HepG2 (cell line): ENCODE measurements at regions not wholly inside any gene's neighbourhood (a gene's known extent, or its start where the extent isn't known, plus 50 kb on each side); places are given as distances from the start of the nearest gene placed in this dataset.
A peak's percentile ranks its signal among the peaks of the same experiment; 100 is the strongest.

Experiments used
- ATAC-seq: fragments of 200-7000 bp; cut with Tn5 transposase; 3 replicates; pipeline ENCODE4 v1.9.1; 2020; ENCODE audit warnings: mild to moderate bottlenecking, moderate library complexity
- BruUV-seq: library from RNA; stranded (reverse); fragments of 400-500 nt; replicated peaks from 2 replicates; lab custom pipeline; 2021; lab: Mats Ljungman, UMichigan
- CTCF ChIA-PET: fragments of 300-600 bp; formaldehyde crosslinking; extraction: SDS; loops from one replicate; lab custom pipeline; 2021; ENCODE audit warnings: low total read pairs, inconsistent platforms, low intra/inter-chr PET ratio; lab: Yijun Ruan, JAX
- POLR2A ChIA-PET: fragments of 350-600 bp; sonication (Branson Sonifier 250); formaldehyde crosslinking; loops from one replicate; lab custom pipeline; 2020; ENCODE audit warnings: antibody characterized with exemption, inconsistent platforms; lab: Yijun Ruan, JAX
- DNase-seq: peaks from one replicate; pipeline ENCODE4 v3.0.0-alpha.2; 2015; ENCODE audit warnings: low spot score
- FAIRE-seq: peaks from 3 replicates; lab custom pipeline; 2011; peaks lifted over from hg19 to GRCh38; lab: Jason Lieb, UNC
- H2AFZ ChIP-seq: one replicate; pipeline ENCODE4 v1.6.1; 2011; ENCODE audit warnings: low read length, inconsistent platforms
- H3K27ac ChIP-seq: fragments of 300-600 bp; 3 replicates; pipeline ENCODE4 v1.8.0; 2011; ENCODE audit warnings: mixed run types, mild to moderate bottlenecking, mixed read lengths, low read length, inconsistent platforms; ENCODE audit not compliant: insufficient read depth; ENCODE audit errors: extremely low read length
- H3K27me3 ChIP-seq, 2 experiments: fragments of 200-600 bp in 1 of 2; 2 replicates in 1 of 2; 3 replicates in 1 of 2; pipeline versions ENCODE4 v1.6.0 to v1.8.0; 2011; ENCODE audit warnings: low read length in 2 of 2, mild to moderate bottlenecking in 2 of 2, moderate library complexity in 2 of 2, inconsistent platforms in 1 of 2; ENCODE audit not compliant: insufficient read depth in 2 of 2, control insufficient read depth in 1 of 2
- H3K36me3 ChIP-seq, 2 experiments: fragments of 200-600 bp in 1 of 2; replicated peaks in 1 of 2; 2 replicates in 1 of 2; 3 replicates in 1 of 2; pipeline versions ENCODE4 v1.5.1 to v1.8.0; 2011; ENCODE audit warnings: low read length in 2 of 2, inconsistent platforms in 1 of 2; ENCODE audit not compliant: insufficient read depth in 2 of 2, control insufficient read depth in 1 of 2
- H3K4me1 ChIP-seq: 2 replicates; pipeline ENCODE4 v1.5.1; 2012; ENCODE audit warnings: low read length, inconsistent platforms; ENCODE audit not compliant: insufficient read depth
- H3K4me2 ChIP-seq: 2 replicates; pipeline ENCODE4 v1.6.0; 2011; ENCODE audit warnings: low read depth, low read length, inconsistent platforms
- H3K4me3 ChIP-seq, 3 experiments: fragments of 200-600 bp in 1 of 3; sonication (generic), shearing (Covaris generic) in 1 of 3; replicated peaks in 1 of 3; 2 replicates each; pipeline ENCODE4 v1.5.1; 2011 to 2016; ENCODE audit warnings: low read length in 3 of 3, inconsistent platforms in 2 of 3, low read depth in 2 of 3, mild to moderate bottlenecking in 2 of 3, control low read depth in 1 of 3, mixed read lengths in 1 of 3; ENCODE audit not compliant: insufficient read depth in 1 of 3
- H3K79me2 ChIP-seq: one replicate; pipeline ENCODE4 v1.6.1; 2011; ENCODE audit warnings: low read length, inconsistent platforms; ENCODE audit not compliant: insufficient read depth
- H3K9ac ChIP-seq: 2 replicates; pipeline ENCODE4 v1.6.0; 2011; ENCODE audit warnings: mild to moderate bottlenecking, low read depth, low read length, inconsistent platforms; ENCODE audit not compliant: insufficient read depth
- H3K9me3 ChIP-seq: 2 replicates; pipeline ENCODE4 v1.5.1; 2012; ENCODE audit warnings: mild to moderate bottlenecking, low read length
- H4K20me1 ChIP-seq: 2 replicates; pipeline ENCODE4 v1.6.0; 2011; ENCODE audit warnings: inconsistent platforms, mild to moderate bottlenecking, low read length, moderate library complexity; ENCODE audit not compliant: insufficient read depth
- CEBPB ChIP-seq: IDR thresholded peaks from 2 replicates; pipeline ENCODE4 v1.6.1; 2011; ENCODE audit warnings: low read depth, low read length, improper control_type of control experiment, borderline replicate concordance
- CEBPG ChIP-seq: IDR thresholded peaks from 2 replicates; pipeline ENCODE4 v1.6.1; 2016
- DNMT1 ChIP-seq: sonication (generic); formaldehyde crosslinking; IDR thresholded peaks from 2 replicates; pipeline ENCODE4 v1.5.1; 2020; ENCODE audit warnings: mild to moderate bottlenecking, missing genetic modification reagents
- DPF2 ChIP-seq: sonication (generic); formaldehyde crosslinking; IDR thresholded peaks from 2 replicates; pipeline ENCODE4 v1.4.0; 2020; ENCODE audit warnings: mild to moderate bottlenecking, low read depth, missing genetic modification reagents, borderline replicate concordance
- FOXM1 ChIP-seq: sonication (generic); formaldehyde crosslinking; IDR thresholded peaks from 2 replicates; pipeline ENCODE4 v1.5.0; 2020; ENCODE audit warnings: missing genetic modification reagents
- KDM1A ChIP-seq: IDR thresholded peaks from 2 replicates; pipeline ENCODE4 v1.6.1; 2016; ENCODE audit warnings: missing compliant biosample characterization
- KMT2A ChIP-seq: sonication (generic); formaldehyde crosslinking; IDR thresholded peaks from 2 replicates; pipeline ENCODE4 v1.4.0; 2020; ENCODE audit warnings: missing genetic modification reagents
- LCORL ChIP-seq, 2 experiments: fragments of 450-650 bp in 1 of 2; sonication (generic) in 1 of 2; formaldehyde crosslinking in 1 of 2; IDR thresholded peaks; 2 replicates each; pipeline versions ENCODE4 v1.5.0 to v1.6.1; 2017 to 2020; ENCODE audit warnings: antibody characterized with exemption in 1 of 2, missing genetic modification reagents in 1 of 2
- PREB ChIP-seq: sonication (generic); formaldehyde crosslinking; IDR thresholded peaks from 2 replicates; pipeline ENCODE4 v1.4.0; 2020; ENCODE audit warnings: missing genetic modification reagents
- SIN3A ChIP-seq: IDR thresholded peaks from 2 replicates; pipeline ENCODE4 v1.6.1; 2011; ENCODE audit warnings: low read depth, mild to moderate bottlenecking, control low read depth, low read length, borderline replicate concordance
- TEAD3 ChIP-seq: optimal IDR thresholded peaks from 2 replicates; pipeline ENCODE3; 2016; ENCODE audit warnings: borderline replicate concordance
- ZNF224 ChIP-seq: sonication (generic); formaldehyde crosslinking; IDR thresholded peaks from 2 replicates; pipeline ENCODE4 v1.5.0; 2020; ENCODE audit warnings: mild to moderate bottlenecking, missing genetic modification reagents
- ZNF253 ChIP-seq: sonication (generic); formaldehyde crosslinking; IDR thresholded peaks from 2 replicates; pipeline ENCODE4 v1.8.0; 2022; ENCODE audit warnings: mild to moderate bottlenecking, missing genetic modification reagents, borderline replicate concordance
- ZNF775 ChIP-seq: sonication (generic); formaldehyde crosslinking; IDR thresholded peaks from 2 replicates; pipeline ENCODE4 v1.4.0; 2020; ENCODE audit warnings: missing genetic modification reagents, mild to moderate bottlenecking, moderate library complexity, borderline replicate concordance
- ZSCAN25 ChIP-seq: sonication (generic); formaldehyde crosslinking; IDR thresholded peaks from 2 replicates; pipeline ENCODE4 v1.8.0; 2022; ENCODE audit warnings: mild to moderate bottlenecking, missing genetic modification reagents
- WGBS: methylation state at CpG from one replicate; pipeline ENCODE4 v1.1.6; 2017; ENCODE audit warnings: low lambda C conversion rate; 5-methylcytosine and 5-hydroxymethylcytosine counted together
- in situ Hi-C: cut with HindIII; loops from 2 replicates; pipeline ENCODE4 v1.10.0; 2017; ENCODE audit warnings: low pct_unique_long_range_greater_than_20kb; ENCODE audit not compliant: extremely low pct_ligation_motif_present
- intact Hi-C: fragments of 100-400 bp; cut with micrococcal nuclease; formaldehyde crosslinking; loops from one replicate; pipeline ENCODE4 v1.10.0; 2022; ENCODE audit not compliant: unreplicated experiment
- TF ChIP-seq, protein P1 (sequence below): sonication (generic); formaldehyde crosslinking; IDR thresholded peaks from 2 replicates; pipeline ENCODE4 v1.4.0; 2020; ENCODE audit warnings: missing genetic modification reagents
- TF ChIP-seq, protein P2 (sequence below): sonication (generic); formaldehyde crosslinking; IDR thresholded peaks from 2 replicates; pipeline ENCODE4 v1.5.0; 2020; ENCODE audit warnings: mild to moderate bottlenecking, missing genetic modification reagents

- Histone ChIP-seq H3K79me2 (no peaks in the 10 kb centered on the region), H3K4me3 (no peak overlapping the region), H4K20me1 (no peaks in the 10 kb centered on the region), H3K9ac (no peak overlapping the region), H3K9me3 (no peaks in the 10 kb centered on the region), H3K27me3 (no peaks in the 10 kb centered on the region; a peak in 1 of 5 replicates), H2AFZ (no peak overlapping the region), H3K36me3 (no peaks in the 10 kb centered on the region), H3K4me2 (no peak overlapping the region), H3K4me1 (no peaks in the 10 kb centered on the region; the same call in 1 of the 2 replicates), H3K27ac (no peak overlapping the region)
- ChIA-PET POLR2A (no interaction called here), CTCF (no interaction called here)
- 0% methylated on average over 2 of the region's 2 CpGs for WGBS
- FAIRE-seq (no peak), ATAC-seq (peak; percentile 93), DNase-seq (peak; percentile 4)
- TF ChIP-seq ZNF253 (CRISPR knock-in tag) = no peak
- TF ChIP-seq ZSCAN25 (CRISPR knock-in tag) = no peak
- TF ChIP-seq DNMT1 (CRISPR knock-in tag) = no peak
- TF ChIP-seq ZNF775 = no peak
- TF ChIP-seq, protein P1, sequence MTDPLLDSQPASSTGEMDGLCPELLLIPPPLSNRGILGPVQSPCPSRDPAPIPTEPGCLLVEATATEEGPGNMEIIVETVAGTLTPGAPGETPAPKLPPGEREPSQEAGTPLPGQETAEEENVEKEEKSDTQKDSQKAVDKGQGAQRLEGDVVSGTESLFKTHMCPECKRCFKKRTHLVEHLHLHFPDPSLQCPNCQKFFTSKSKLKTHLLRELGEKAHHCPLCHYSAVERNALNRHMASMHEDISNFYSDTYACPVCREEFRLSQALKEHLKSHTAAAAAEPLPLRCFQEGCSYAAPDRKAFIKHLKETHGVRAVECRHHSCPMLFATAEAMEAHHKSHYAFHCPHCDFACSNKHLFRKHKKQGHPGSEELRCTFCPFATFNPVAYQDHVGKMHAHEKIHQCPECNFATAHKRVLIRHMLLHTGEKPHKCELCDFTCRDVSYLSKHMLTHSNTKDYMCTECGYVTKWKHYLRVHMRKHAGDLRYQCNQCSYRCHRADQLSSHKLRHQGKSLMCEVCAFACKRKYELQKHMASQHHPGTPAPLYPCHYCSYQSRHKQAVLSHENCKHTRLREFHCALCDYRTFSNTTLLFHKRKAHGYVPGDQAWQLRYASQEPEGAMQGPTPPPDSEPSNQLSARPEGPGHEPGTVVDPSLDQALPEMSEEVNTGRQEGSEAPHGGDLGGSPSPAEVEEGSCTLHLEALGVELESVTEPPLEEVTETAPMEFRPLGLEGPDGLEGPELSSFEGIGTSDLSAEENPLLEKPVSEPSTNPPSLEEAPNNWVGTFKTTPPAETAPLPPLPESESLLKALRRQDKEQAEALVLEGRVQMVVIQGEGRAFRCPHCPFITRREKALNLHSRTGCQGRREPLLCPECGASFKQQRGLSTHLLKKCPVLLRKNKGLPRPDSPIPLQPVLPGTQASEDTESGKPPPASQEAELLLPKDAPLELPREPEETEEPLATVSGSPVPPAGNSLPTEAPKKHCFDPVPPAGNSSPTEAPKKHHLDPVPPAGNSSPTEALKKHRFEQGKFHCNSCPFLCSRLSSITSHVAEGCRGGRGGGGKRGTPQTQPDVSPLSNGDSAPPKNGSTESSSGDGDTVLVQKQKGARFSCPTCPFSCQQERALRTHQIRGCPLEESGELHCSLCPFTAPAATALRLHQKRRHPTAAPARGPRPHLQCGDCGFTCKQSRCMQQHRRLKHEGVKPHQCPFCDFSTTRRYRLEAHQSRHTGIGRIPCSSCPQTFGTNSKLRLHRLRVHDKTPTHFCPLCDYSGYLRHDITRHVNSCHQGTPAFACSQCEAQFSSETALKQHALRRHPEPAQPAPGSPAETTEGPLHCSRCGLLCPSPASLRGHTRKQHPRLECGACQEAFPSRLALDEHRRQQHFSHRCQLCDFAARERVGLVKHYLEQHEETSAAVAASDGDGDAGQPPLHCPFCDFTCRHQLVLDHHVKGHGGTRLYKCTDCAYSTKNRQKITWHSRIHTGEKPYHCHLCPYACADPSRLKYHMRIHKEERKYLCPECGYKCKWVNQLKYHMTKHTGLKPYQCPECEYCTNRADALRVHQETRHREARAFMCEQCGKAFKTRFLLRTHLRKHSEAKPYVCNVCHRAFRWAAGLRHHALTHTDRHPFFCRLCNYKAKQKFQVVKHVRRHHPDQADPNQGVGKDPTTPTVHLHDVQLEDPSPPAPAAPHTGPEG = no peak
- no peak for TF ChIP-seq PREB
- TF ChIP-seq KDM1A = no peak
- no peak for TF ChIP-seq DPF2 (CRISPR knock-in tag)
- no peak for TF ChIP-seq KMT2A (CRISPR knock-in tag)
- TF ChIP-seq, protein P2, sequence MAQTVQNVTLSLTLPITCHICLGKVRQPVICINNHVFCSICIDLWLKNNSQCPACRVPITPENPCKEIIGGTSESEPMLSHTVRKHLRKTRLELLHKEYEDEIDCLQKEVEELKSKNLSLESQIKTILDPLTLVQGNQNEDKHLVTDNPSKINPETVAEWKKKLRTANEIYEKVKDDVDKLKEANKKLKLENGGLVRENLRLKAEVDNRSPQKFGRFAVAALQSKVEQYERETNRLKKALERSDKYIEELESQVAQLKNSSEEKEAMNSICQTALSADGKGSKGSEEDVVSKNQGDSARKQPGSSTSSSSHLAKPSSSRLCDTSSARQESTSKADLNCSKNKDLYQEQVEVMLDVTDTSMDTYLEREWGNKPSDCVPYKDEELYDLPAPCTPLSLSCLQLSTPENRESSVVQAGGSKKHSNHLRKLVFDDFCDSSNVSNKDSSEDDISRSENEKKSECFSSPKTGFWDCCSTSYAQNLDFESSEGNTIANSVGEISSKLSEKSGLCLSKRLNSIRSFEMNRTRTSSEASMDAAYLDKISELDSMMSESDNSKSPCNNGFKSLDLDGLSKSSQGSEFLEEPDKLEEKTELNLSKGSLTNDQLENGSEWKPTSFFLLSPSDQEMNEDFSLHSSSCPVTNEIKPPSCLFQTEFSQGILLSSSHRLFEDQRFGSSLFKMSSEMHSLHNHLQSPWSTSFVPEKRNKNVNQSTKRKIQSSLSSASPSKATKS (CRISPR knock-in tag) = no peak
- peak; percentile 27; the same call in 1 of the 2 replicates for TF ChIP-seq CEBPB
- TF ChIP-seq SIN3A = no peak
- TF ChIP-seq LCORL (IDR thresholded peaks at IDR 0.05) = no peak
- 0 out of 2 replicates have a peak, but pooled peaks have one; percentile 21 for TF ChIP-seq LCORL (CRISPR knock-in tag; IDR thresholded peaks at IDR 0.05)
- TF ChIP-seq TEAD3 (CRISPR knock-in tag) = peak; percentile 76
- TF ChIP-seq ZNF224 (CRISPR knock-in tag) = no peak
- no peak for TF ChIP-seq FOXM1 (CRISPR knock-in tag)
- TF ChIP-seq CEBPG (CRISPR knock-in tag) = peak; percentile 23; the same call in 1 of the 2 replicates
- intact Hi-C loops (no loop called here), in situ Hi-C loops (no loop called here)
- BruUV-seq = no TSS peak
These were observed 260.2 kb downstream of the STK31 start for GRCh38 chr7:23970193-23970592.
